T-cell (primary cell): ENCODE measurements at regions not wholly inside any gene's neighbourhood (a gene's known extent, or its start where the extent isn't known, plus 50 kb on each side); places are given as distances from the start of the nearest gene placed in this dataset.

Source experiments
- ATAC-seq, 4 experiments: fragments of 200-7000 bp in 3 of 4; fragments of 150-1000 bp in 1 of 4; cut with Tn5 transposase; replicated peaks in 1 of 4; 1 replicate in 3 of 4; 2 replicates in 1 of 4; pipeline ENCODE4 v1.10.0; 2021; ENCODE audit warnings: moderate library complexity in 3 of 4, mild to moderate bottlenecking in 2 of 4, moderate number of reproducible peaks in 1 of 4
- CTCF ChIA-PET, 2 donors: fragments of 300-600 bp; sonication (Branson Sonifier 250); formaldehyde crosslinking; loops; one replicate each; lab custom pipeline; 2022; ENCODE audit warnings: antibody characterized with exemption in 2 of 2; lab: Charles Lee
- POLR2A ChIA-PET, 2 donors: fragments of 300-600 bp; sonication (Branson Sonifier 250); formaldehyde crosslinking; loops; one replicate each; lab custom pipeline; 2022; ENCODE audit warnings: antibody characterized with exemption in 2 of 2; lab: Charles Lee
- DNase-seq, 35 experiments: peaks; one replicate each; pipeline versions ENCODE4 v3.0.0 to v3.0.0-alpha.2; 2013 to 2023
- H3K27ac ChIP-seq: one replicate; pipeline ENCODE4 v1.5.1; 2013; ENCODE audit warnings: low read length
- H3K27me3 ChIP-seq, 2 experiments: replicated peaks in 1 of 2; 1 replicate in 1 of 2; 2 replicates in 1 of 2; pipeline versions ENCODE4 v1.6.1 to v1.7.0; 2013; ENCODE audit warnings: low read length in 1 of 2, mixed read lengths in 1 of 2; ENCODE audit not compliant: control insufficient read depth in 2 of 2, insufficient read depth in 2 of 2; ENCODE audit errors: extremely low read depth in 1 of 2
- H3K36me3 ChIP-seq, 2 donors: 1 replicate in 1 of 2; 2 replicates in 1 of 2; pipeline versions ENCODE4 v1.6.1 to v1.7.0; 2013; ENCODE audit warnings: low read length in 1 of 2; ENCODE audit not compliant: control insufficient read depth in 2 of 2, insufficient read depth in 1 of 2; ENCODE audit errors: extremely low read depth in 1 of 2
- H3K4me1 ChIP-seq, 2 experiments: 1 replicate in 1 of 2; 2 replicates in 1 of 2; pipeline versions ENCODE4 v1.6.1 to v1.7.0; 2013; ENCODE audit warnings: low read length in 2 of 2, mixed read lengths in 1 of 2; ENCODE audit not compliant: insufficient read depth in 2 of 2, control insufficient read depth in 1 of 2; ENCODE audit errors: extremely low read depth in 1 of 2
- H3K4me3 ChIP-seq, 2 donors: 1 replicate in 1 of 2; 2 replicates in 1 of 2; pipeline versions ENCODE4 v1.5.1 to v1.7.0; 2013; ENCODE audit warnings: mild to moderate bottlenecking in 2 of 2, low read length in 1 of 2, moderate library complexity in 1 of 2; ENCODE audit not compliant: control insufficient read depth in 1 of 2; ENCODE audit errors: extremely low read depth in 1 of 2
- H3K9me3 ChIP-seq: 2 replicates; pipeline ENCODE4 v1.7.0; 2013
- H3K27ac Mint-ChIP-seq, 2 donors: one replicate each; pipeline ENCODE4 v1.8.0; 2020 to 2021; ENCODE audit warnings: mild to moderate bottlenecking in 2 of 2, mixed read lengths in 2 of 2
- H3K27me3 Mint-ChIP-seq, 2 donors: one replicate each; pipeline ENCODE4 v1.8.0; 2021 to 2022; ENCODE audit warnings: mixed read lengths in 2 of 2
- H3K36me3 Mint-ChIP-seq: one replicate; pipeline ENCODE4 v1.8.0; 2021; ENCODE audit warnings: mixed read lengths
- H3K4me1 Mint-ChIP-seq, 3 donors: one replicate each; pipeline ENCODE4 v1.8.0; 2020 to 2022; ENCODE audit warnings: mixed read lengths in 3 of 3, mild to moderate bottlenecking in 1 of 3
- H3K4me3 Mint-ChIP-seq, 3 donors: one replicate each; pipeline ENCODE4 v1.8.0; 2020 to 2022; ENCODE audit warnings: mild to moderate bottlenecking in 3 of 3, mixed read lengths in 3 of 3, moderate library complexity in 3 of 3
- H3K9me3 Mint-ChIP-seq, 3 donors: one replicate each; pipeline ENCODE4 v1.8.0; 2020 to 2022; ENCODE audit warnings: mixed read lengths in 3 of 3
- WGBS: methylation state at CpG from one replicate; pipeline ENCODE4 v1.1.5; 2013; ENCODE audit warnings: missing lambda C conversion rate; ENCODE audit not compliant: insufficient coverage; 5-methylcytosine and 5-hydroxymethylcytosine counted together

DNA sequence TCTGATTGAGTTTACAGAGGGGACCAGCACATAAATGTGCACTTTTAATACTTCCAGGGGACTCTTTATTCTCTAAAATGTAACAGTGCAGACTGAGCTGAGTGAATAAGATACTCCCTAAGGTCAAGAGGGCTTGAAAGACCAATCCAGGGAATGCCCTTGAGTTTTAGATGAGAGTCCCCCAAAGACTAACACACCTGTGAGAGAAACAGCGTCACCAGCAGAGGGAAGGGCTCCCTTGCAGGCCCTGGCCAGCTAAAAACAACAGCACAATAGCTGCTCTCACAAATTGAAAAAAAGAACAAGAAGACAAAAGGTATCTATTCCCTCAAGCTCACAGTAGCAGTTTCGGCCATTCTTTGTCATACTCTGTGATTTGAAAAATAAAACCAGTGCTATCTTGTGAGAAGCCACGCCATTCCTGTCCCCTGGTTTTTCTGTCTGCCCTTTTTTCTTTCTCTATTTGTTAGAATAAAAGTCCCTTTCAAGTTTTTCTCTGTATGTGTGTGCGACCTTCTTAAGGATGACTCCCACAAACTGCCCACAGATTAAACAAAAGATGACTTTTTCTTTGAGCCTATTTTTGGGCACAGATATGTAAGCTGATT is 230.4 kb upstream of the BMPER start:
- Mint-ChIP-seq H3K4me1 (no peaks in the 10 kb centered on the region), H3K9me3 (peaks cover 0 to 12% (median 10%) of the 10 kb centered on the region in 3 donors), H3K27ac (no peak overlapping the region), H3K4me3 (no peak overlapping the region), H3K27me3 (no peaks in the 10 kb centered on the region), H3K36me3 (peaks cover 16% of the 10 kb centered on the region)
- DNase-seq (no peak), ATAC-seq (no peak)
- WGBS: 90% methylated on average over 2 of the region's 4 CpGs
- POLR2A ChIA-PET: interaction anchor here in 1 of 2 donors (0.9 kb wide), 1 partner anchor 68 kb away, joined by 3 read pairs; no protein-coding TSS in a partner anchor
- H3K9me3 ChIP-seq: no peaks in the 10 kb centered on the region
- H3K4me1 ChIP-seq: no peaks in the 10 kb centered on the region
- H3K4me3 ChIP-seq: no peak overlapping the region
- H3K27ac ChIP-seq: no peak overlapping the region
- H3K36me3 ChIP-seq: no peaks in the 10 kb centered on the region
- H3K27me3 ChIP-seq: no peaks in the 10 kb centered on the region
- CTCF ChIA-PET: interaction anchor here in 1 of 2 donors (0.6 kb wide), 1 partner anchor 11 kb away, joined by 4 read pairs; no protein-coding TSS in a partner anchor

DNA sequence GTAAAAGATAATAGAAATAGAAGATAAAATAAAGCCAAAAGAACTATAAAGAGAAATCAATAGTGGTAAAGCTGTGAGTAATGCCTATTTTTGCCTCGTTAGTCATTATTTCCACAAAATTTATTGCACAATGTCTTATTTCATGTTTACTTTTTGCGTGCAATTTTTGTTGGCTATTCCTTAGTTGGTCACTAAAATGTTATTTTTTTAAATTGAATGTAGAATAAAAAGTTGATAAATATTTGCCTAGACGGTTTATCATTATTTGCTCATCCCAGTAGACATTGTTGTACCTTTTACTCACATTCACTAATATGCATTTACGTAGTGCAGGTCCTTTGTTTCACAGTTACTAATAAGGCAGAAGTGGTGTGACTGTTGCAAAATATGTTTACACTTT is 227.8 kb upstream of the BMPER start:
- ChIA-PET POLR2A (interaction anchor here in 1 of 2 donors (0.7 kb wide), 1 partner anchor 285 kb away, joined by 4 read pairs; no protein-coding TSS in a partner anchor), CTCF (interaction anchor here in 1 of 2 donors (0.6 kb wide), 1 partner anchor 288 kb away, joined by 6 read pairs; no protein-coding TSS in a partner anchor)
- Mint-ChIP-seq H3K4me1 (no peaks in the 10 kb centered on the region), H3K9me3 (peaks cover 0 to 14% (median 10%) of the 10 kb centered on the region in 3 donors), H3K27ac (no peak overlapping the region), H3K4me3 (no peak overlapping the region), H3K36me3 (peaks cover 26% of the 10 kb centered on the region), H3K27me3 (no peaks in the 10 kb centered on the region)
- ATAC-seq: no peak
- no peaks in the 10 kb centered on the region for H3K4me1 ChIP-seq
- H3K27ac ChIP-seq: no peak overlapping the region
- no peaks in the 10 kb centered on the region for H3K9me3 ChIP-seq
- no peaks in the 10 kb centered on the region for H3K27me3 ChIP-seq
- no peak for DNase-seq
- H3K4me3 ChIP-seq: no peak overlapping the region
- H3K36me3 ChIP-seq: no peaks in the 10 kb centered on the region
- no CpG with 5 or more reads among the region's 4 CpGs for WGBS

DNA sequence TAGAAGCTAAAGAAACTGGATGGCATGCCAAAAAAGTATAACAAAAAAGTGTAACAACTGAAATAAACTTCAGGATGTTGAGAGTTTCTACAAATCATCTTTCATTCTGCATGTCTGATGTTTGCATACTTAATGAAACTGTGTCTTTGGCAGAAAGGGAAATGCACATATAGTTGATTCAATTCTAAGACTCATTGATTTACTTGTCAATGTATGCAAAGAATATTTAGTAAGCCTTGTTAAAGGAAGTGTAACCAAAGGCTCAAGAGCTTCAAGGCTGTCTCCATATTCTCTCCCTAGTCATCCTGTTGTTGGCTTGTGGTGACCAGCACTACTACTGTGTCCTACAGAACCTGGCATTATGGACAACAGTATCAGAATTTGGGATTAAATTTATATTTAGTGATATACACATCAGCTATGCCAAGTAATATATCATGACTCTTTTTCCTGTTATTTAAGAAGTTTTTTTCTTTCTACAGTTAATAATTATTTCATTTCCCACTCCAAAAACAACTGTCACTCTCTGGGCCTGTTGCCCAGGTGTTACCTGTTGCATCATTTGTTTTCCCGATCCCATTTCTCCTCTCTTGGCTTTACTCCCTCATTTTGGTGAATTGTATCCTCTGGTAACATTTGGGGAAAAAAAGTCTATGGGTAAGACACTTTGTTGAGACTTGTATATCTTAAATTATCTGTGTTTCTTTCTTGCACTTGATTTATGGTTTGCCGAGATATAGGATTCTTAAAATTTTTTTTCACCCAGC is 226.6 kb upstream of the BMPER start:
- Histone ChIP-seq H3K9me3 (no peaks in the 10 kb centered on the region), H3K4me3 (no peak overlapping the region), H3K27ac (no peak overlapping the region), H3K36me3 (no peaks in the 10 kb centered on the region), H3K27me3 (no peaks in the 10 kb centered on the region), H3K4me1 (no peaks in the 10 kb centered on the region)
- ATAC-seq: no peak
- peaks cover 28% of the 10 kb centered on the region for H3K36me3 Mint-ChIP-seq
- ChIA-PET POLR2A (no interaction called here), CTCF (no interaction called here)
- H3K27me3 Mint-ChIP-seq: no peaks in the 10 kb centered on the region
- no peak overlapping the region for H3K27ac Mint-ChIP-seq
- no CpG with 5 or more reads among the region's 2 CpGs for WGBS
- H3K9me3 Mint-ChIP-seq: peaks cover 0 to 14% (median 10%) of the 10 kb centered on the region in 3 donors
- H3K4me1 Mint-ChIP-seq: no peaks in the 10 kb centered on the region
- no peak overlapping the region for H3K4me3 Mint-ChIP-seq
- DNase-seq: no peak

DNA sequence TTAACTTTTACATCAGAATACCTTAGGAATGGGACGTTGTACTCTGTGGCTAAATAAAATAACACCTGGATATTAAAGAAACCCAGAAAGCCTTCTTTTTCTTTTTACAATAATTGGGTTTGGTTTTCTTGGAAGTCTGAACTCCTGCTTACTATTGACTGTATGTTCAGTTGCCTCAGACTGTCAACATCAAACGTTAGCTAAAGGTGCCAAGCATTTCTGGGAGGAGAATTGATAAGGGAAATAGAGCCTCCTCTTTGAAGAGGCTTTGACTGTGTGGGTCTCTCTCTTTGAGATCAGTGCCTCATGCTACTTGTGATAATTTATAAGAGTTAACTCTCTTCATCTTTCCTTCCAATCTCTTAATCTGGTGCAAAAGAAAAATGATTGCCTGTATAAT is 224.7 kb upstream of the BMPER start:
- ChIA-PET CTCF (no interaction called here), POLR2A (no interaction called here)
- Mint-ChIP-seq H3K27me3 (no peaks in the 10 kb centered on the region), H3K9me3 (peaks cover 0 to 17% (median 12%) of the 10 kb centered on the region in 3 donors), H3K4me1 (no peaks in the 10 kb centered on the region), H3K27ac (no peak overlapping the region), H3K36me3 (peaks cover 32% of the 10 kb centered on the region), H3K4me3 (no peak overlapping the region)
- Histone ChIP-seq H3K4me1 (no peaks in the 10 kb centered on the region), H3K27ac (no peak overlapping the region), H3K9me3 (no peaks in the 10 kb centered on the region), H3K4me3 (no peak overlapping the region), H3K36me3 (no peaks in the 10 kb centered on the region), H3K27me3 (no peaks in the 10 kb centered on the region)
- no peak for ATAC-seq
- no peak for DNase-seq
- no CpG with 5 or more reads among the region's 2 CpGs for WGBS

DNA sequence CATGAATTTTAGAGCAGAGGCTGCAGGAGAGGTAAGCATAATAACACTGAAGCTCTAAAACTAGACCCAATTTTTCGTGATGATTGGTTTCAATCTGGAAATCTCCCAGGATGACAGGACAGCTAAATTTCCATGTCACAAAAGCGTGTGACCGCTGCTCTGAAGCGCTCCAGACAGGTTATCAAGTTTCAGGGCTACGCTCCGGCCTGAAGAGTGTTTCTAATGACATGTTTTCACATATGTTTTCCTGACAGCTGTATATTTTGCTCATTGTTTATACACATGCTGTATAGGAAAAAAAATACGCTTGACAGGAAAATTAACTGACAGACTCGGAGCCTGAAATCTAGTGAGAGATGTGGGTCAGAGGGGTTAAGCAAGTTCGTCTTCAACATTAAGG is 219.8 kb upstream of the BMPER start:
- Histone ChIP-seq H3K27ac (no peak overlapping the region), H3K27me3 (no peaks in the 10 kb centered on the region), H3K9me3 (no peaks in the 10 kb centered on the region), H3K4me1 (no peaks in the 10 kb centered on the region), H3K4me3 (no peak overlapping the region), H3K36me3 (no peaks in the 10 kb centered on the region)
- H3K4me3 Mint-ChIP-seq: no peak overlapping the region
- ATAC-seq: no peak
- ChIA-PET POLR2A (no interaction called here), CTCF (no interaction called here)
- H3K4me1 Mint-ChIP-seq: no peaks in the 10 kb centered on the region
- no peak overlapping the region for H3K27ac Mint-ChIP-seq
- WGBS: 97% methylated on average over 8 of the region's 9 CpGs
- peaks cover 52% of the 10 kb centered on the region for H3K36me3 Mint-ChIP-seq
- no peaks in the 10 kb centered on the region for H3K27me3 Mint-ChIP-seq
- no peak for DNase-seq
- peaks cover 5 to 14% (median 6%) of the 10 kb centered on the region in 3 donors for H3K9me3 Mint-ChIP-seq

DNA sequence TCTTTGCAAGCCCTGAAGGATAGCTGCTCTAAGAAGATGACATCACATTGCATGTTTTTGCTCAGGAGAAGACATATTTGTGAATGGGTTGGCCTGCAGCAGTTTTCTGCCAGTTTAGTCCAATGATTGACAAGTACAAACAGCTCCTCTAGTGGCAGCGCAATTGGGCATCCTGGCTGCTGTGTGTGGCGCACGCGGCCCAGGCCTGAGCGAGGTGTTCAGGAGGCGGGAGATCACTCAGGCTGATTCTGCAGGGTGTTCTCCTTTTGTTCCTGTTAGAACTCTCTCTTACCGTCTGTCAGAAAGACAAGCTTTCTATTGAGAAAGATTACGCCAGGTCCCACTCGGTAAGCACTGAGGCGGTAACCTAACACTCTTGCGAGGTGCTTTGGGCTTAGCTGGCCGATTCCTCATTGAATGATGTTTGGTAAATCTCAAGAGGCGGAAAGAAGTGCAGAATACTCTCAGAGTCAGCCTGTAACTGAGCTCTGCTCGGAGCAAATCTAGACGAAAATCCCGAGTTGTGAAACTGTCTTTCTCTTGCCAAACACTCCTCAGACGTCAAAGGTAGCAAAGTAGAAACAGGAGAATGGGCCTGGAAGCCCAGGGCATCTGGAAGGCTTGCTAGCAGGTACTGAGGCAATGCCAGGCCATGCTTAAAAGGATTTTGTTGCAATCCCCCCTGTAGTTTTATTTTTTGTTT is 219.2 kb upstream of the BMPER start:
- no peaks in the 10 kb centered on the region for H3K36me3 ChIP-seq
- no peak overlapping the region for H3K27ac Mint-ChIP-seq
- no peak overlapping the region for H3K4me3 ChIP-seq
- no peaks in the 10 kb centered on the region for H3K4me1 Mint-ChIP-seq
- CTCF ChIA-PET: no interaction called here
- peaks cover 5 to 20% (median 11%) of the 10 kb centered on the region in 3 donors for H3K9me3 Mint-ChIP-seq
- no peaks in the 10 kb centered on the region for H3K9me3 ChIP-seq
- peaks cover 57% of the 10 kb centered on the region for H3K36me3 Mint-ChIP-seq
- POLR2A ChIA-PET: no interaction called here
- H3K4me1 ChIP-seq: no peaks in the 10 kb centered on the region
- DNase-seq: no peak
- no peaks in the 10 kb centered on the region for H3K27me3 Mint-ChIP-seq
- WGBS: 88% methylated on average over 15 of the region's 17 CpGs
- no peak overlapping the region for H3K4me3 Mint-ChIP-seq
- no peak overlapping the region for H3K27ac ChIP-seq
- H3K27me3 ChIP-seq: no peaks in the 10 kb centered on the region
- no peak for ATAC-seq
